Right hindlimb (tissue), 1 donor: ENCODE measurements at regions not wholly inside any gene's neighbourhood (a gene's known extent, or its start where the extent isn't known, plus 50 kb on each side); places are given as distances from the start of the nearest gene placed in this dataset.
"Not testable (repeated sequence)": the region's sequence is repeated elsewhere in the genome, so short reads cannot be mapped to it uniquely, and the experiment has no call there.

Experiments
- DNase-seq: peaks from one replicate; pipeline ENCODE4 v3.0.0-alpha.2; 2018

DNA sequence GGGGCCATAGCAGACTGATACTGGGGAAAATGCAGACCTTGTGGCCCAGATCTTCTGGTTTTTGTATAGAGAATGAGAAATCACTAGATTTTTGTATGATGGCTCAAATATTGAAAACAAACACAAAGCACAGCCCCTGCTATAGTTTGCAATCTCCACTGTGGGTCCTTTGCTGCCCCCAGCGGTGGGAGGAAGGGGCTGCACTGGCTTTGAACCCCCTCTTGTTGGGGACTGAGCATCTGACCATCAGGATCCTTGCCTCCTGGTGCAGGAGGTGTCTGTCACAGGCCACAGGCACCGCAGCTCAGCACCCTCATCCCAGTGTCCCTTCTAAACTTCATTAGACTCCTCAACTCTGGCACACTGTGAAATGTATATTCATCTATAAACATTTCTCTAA, 252.3 kb downstream of the BCL2L11 start:
- not testable (repeated sequence) for DNase-seq

DNA sequence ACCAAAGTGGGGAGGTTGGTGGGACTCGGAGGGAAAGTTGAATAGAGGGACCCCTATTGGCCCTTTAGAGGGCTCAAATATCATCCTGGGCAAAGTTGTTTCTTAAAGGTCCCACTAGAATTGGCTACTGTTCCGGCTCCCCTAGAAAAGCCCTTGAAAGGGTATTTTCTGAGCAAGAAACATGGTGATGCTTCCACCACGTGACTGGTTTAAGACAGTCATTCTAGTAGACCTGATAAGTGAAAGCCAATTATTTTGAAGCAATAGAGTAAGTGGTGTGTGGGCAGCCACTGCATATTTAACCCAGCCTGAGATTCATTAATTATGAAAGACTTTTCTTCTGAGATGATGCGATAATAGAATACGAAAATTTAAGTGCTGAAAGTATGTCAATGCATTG, 253.3 kb downstream of the BCL2L11 start:
- DNase-seq = not testable (repeated sequence)

DNA sequence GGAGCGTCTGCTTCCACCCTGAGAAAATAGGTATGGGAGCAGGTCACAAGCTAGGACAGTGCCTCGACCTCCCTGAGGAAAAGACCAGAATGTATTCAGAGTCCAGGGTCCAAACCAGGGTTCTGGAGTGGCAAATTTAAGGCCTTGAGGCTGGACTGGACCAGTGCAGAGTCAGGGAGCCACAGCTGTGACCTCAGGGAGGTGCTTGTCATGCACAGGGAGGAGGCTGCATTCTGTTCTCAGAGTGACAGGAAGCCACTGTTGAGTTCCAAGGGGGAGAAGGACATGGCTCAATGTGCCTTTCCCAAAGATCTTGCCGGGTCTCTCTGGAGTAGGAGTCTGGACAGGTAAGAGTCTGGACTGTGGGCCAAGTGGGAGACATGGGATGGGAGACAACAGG, 254.0 kb downstream of the BCL2L11 start:
- DNase-seq = not testable (repeated sequence)

DNA sequence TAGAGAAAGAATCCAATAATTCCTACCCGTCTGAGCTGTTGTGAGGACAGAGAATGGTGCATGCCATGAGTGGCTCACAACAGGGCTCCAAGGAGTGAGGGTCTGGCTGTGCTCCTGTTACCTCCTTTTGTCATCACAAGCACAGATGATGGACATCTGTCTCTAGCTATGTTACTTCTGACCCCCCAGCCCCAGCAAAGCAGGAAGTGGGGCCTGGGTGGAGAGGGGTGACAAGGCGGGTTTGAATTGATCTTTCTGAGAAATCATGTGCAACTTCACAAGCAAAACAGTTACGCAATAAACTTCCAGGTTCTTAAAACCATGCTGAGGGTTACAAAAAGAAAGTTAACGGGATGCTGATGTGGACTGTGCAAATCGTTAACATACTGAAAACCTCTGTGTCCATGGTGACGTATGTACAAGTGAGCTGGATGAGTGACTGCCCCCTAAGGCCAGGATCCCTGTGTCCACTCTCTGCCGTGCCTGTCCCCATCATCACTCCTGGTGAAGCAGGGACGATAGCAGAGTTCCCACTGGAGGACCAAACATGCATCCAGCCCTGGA, 254.7 kb downstream of the BCL2L11 start:
- not testable (repeated sequence) for DNase-seq

DNA sequence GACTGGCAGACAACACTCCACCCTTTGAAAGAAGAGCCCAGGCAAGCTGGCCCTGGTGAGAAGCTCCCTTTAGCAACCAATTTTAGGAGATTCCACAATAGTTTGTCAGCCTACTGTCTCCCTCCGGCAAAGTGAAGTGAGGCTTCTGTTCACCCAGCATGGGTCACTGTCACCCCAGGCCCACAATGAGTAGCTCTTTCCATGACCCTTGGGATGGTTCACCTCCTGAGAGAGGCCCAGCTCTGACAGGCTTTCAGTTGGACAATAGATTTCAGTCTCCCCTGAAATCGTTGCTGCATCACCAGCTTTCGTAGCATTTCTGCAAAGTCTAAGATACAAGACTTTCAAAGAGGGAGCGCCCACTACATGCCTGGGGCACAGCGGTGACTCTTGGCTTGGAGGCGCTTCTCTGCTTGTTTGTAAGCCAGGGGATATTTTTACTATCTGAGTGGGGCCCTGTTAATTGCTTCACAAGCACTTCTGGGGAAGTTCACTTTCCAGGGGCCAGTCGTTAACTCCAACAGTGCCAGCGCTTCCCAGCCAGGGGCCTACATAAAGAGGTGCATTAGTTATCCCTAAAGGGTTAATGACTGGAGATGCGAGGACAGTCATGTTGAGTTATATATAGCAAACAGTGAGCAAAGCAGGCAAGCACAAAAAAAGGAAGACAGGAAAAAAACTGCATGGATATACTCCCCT, 255.7 kb downstream of the BCL2L11 start:
- not testable (repeated sequence) for DNase-seq

DNA sequence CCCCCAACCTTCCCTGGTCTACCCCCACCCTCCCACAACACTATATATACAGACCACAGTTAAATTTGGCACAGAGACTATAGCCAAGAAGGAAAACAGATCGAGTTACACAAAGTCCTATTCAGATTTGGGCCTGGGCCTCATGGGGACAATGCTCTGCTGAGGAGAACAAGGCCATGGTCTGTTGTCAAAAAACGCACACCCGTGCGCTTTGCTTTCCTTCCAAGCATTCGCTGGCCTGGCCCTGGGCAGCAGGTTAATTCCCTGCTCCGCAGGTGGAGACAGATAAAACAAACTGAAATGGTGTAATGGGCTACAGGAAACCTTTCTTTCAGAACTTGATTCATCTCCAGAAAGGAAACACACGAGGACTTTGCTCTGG, 256.2 kb downstream of the BCL2L11 start:
- DNase-seq = peak; percentile 49

DNA sequence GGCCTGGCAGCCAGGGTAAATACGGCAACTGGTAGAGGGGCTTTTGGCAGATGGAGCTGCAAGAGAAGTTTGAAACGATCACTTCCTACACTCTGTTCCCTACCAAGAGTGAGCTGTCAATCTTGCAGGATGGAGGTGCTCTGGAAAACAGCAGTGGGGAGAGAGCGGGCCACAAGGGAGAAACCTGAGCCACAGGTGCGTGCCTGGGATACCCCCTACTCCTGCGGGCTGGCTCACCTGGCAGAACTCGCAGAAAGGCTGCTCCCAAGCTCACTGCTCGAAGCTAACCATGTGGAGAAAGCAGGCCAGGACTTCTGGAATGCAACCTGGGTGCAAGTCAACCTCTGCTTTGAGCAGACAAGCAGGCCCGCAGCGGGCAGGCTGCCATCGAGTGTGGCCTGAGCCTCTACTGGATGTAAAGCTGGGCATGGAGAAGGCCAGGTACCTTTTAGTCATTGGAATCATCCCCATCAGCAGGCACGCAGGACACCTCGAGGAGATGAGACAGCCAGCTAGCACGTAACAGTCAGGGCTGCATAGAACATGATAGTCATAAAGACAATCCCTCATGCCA, 256.8 kb downstream of the BCL2L11 start:
- DNase-seq = not testable (repeated sequence)

DNA sequence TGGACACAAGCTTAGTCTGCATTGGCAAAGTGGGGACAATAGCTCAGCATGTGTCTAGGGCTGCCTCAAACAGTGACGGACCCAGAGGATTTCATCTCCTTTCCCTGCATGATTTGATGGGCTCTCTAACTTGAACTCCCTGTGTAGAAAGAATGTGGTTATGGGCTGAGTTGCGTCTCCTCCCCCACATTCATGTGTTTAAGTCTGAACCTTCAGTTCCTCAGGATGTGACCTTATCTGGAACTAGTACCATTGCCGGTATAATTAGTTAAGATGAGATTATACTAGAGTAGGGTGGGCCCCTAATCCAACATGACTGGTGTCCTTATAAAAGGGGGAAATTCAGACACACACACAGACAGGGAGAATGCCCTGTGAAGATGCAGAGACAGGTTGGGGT, 257.6 kb downstream of the BCL2L11 start:
- not testable (repeated sequence) for DNase-seq

DNA sequence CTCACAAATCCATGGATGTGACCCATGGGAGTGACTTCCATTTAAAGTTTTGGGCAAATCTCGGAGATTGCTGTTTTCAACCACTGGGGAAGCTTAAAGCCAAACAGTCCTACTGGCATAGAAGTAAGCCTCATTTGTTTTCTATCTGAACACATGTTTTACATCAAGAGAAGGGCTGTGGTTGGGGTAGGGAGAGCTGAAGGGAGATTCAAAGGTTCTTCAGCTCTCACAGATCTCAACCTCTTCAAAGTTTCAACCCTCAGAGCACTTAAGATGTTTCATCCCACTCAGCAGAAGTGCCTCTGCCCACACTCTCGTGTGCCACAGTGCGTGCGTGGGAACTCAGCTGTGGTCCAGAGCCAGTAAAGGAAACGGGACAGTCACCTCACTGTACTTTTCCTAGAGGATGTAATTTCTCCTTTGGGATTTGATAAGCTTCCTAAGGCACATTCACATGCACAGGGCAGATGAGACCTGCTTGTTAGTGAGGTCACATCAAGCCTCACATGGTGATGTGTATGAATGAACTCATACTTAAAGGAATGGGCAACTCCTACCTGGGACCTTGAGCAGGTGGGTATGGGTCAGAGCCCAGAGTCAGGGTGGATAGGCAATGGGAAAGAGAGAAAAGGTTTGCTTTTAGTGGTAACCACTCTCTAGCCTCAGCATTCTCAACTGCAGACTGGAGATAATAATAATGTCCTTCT, 260.2 kb downstream of the BCL2L11 start:
- not testable (repeated sequence) for DNase-seq

DNA sequence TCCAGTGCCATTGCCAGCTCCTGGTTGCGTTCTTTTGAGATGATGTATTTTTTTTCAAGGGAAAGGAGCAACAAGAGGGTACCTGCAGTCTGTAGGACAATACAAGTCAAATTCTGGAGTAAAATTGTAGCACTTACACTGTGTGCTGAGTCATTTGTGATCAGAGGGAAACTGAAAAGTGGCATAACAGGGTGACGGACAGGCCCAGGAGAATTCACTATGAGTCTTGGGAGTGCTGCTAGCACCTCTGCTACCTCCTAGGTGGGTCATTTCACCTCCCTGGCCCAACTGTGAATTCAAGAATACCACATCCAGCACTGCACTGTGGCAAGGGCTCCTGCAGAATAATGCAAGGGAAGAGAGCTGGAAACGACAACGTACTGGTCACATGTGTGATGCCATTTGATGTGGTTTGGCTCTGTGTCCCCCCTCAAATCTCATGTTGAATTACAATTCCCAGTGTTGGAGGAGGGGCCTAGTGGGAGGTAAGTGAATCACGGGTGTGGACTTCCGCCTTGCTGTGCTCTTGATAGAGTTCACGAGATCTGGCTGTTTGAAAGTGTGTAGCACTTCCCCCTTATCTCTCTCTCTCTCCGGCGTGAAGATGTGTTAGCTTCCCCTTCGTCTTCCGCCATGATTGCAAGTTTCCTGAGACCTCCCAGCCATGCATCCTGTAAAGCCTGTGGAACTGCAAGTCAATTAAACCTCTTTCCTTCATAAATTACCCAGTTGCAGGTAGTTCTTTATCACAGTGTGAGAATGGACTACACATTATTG, 261.0 kb downstream of the BCL2L11 start:
- not testable (repeated sequence) for DNase-seq

DNA sequence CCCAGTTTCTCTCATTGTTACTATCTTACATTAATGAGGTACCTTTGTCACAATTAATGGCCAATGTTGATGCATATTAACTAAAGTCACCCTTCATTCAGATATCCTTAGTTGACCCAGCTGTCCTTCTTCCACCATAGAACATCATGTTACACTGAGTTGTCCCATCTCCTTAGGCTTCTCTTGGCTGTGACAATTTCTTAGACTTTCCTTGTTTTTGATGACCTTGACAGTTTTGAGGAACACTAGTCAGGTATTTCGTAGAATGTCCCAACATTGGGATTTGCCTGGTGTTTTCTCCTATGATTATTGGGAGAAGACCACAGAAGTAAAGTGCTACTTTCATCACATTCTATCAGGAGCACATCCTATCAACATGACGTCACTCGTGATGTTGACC, 261.8 kb downstream of the BCL2L11 start:
- not testable (repeated sequence) for DNase-seq

DNA sequence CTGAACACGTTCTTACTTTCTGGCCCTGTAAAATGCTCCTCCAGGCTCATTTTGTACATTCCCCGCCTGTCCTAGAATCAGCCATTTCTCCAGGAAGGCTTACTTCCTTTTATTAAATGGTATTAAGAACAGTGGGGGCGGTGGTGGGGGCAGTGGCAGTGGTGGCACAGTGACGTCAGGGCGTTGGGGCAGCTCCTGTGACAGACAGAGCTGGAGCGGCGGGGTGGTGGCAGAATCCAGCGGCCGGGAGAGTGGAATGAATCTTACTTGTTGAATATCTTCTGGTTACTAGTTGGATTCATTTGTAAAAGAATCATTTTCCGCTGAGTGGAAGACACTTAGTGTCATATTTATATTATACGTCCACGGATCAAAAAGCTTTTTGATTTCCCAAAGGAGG, 262.6 kb downstream of the BCL2L11 start:
- not testable (repeated sequence) for DNase-seq

DNA sequence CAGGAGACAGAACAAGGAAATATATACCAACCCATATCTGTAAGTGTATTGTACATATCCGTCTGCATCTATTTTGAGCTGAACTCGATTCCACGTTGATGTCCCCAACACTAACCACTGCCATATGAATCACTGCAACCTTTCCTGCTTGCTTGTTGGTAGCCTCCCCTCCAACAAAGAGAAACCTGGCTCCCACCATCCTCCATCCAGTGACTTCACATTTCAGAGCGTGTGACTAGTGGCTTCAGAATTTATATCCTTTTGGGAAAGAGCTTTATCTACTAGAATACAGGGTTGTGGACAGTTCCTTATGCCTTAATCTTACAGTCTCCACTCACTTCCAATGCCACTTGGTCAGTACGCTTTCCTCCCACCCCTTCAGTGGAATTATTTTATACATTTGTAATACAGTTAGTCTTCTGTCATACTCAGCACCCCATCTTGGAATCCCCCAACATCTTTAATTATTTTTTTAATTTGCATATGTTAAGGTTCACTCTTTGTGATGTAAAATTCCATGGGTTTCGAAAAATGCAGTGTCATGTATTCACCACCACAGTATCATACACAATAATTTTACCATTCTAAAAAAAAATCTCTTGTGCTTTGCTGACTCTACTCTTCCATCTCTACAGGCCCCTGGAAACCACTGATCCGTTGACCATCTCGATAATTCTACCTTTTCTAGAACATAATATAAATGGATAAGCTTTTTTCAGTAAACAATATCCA, 264.7 kb downstream of the BCL2L11 start:
- not testable (repeated sequence) for DNase-seq

DNA sequence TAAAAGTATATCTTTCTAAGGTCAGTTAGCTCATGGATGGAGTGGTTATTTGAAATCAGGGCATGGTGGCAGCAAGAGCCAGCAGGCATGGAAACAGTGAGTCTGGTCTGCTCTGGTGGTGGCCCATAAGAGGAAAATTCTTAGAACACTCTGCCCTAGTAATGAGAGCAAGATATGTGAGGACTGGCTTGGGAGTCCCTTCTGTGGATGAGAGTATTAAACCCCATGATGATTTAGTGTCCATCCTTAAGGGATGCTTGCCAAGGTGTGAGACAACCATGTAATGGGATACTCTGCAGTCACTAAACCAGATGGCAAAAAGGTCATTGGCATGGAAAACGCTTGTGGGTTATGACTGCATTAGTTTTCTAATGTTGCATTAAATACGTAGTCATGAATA, 269.9 kb downstream of the BCL2L11 start:
- DNase-seq = not testable (repeated sequence)

DNA sequence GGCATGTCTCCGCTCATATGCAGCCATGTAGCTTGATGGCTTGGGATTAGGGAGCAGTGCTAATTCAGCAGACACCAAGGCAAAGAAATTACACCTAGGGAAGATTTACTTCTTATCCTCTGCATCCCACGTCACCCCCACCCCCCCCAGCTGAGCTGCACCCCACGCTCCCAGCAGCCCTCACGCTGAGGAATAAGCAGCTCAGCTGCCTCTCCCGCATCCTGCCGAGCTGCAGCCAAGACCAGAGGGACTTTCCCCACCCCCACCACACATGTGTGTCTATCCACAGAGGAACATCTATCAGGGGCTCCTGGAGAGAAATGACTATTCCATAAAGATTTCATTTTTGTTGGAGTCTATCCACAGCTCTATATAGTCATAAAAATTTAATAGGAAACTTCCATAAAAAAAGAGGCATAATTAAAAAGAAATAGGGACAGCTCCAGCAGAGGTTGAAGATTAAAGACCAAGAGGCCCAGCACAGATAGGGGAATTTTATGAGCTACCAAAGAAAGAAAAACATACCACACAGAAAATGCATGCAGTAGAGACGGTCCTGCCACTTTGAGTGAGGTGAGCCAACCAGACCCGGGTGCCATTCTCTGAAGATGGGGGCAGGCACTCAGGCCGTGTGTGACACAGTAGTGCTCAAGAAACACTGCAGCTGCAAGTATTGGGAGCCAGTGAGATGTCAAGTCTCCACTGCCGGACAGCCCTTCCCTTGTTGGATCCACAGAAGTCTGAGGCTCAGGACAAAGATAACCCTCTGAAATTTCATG, 274.8 kb downstream of the BCL2L11 start:
- peak; percentile 49 for DNase-seq

DNA sequence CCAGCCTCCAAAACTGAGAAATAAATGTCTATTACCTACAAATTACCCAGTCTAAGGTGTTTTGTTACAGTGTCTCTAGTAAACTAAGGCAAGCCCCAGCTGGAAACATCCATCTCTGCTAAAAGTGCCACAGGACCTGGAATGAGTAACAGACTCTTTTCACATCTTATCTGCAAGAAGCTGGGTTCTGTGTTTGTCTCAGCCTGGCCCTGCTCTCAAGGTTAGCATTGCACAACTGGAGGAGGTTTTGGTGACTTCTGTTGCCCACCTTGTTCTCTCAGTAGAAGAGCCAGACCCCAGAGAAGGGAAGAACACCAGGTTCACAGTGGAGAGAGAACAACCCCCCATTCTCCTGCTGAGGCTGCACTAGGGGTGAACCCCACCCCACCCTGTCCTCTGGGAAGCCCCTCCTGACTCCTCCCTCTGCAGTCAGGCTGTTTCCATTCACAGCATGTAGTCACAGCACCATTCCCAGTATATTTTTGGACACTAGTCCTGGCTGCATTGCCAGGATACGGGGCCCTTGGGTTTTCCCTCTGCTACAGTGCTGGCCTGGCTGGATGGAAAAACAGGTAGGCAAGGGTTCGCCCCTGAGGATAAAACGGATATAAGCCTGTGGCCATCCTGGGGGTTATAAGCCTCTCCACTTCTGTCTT, 280.0 kb downstream of the BCL2L11 start:
- peak; percentile 21 for DNase-seq

DNA sequence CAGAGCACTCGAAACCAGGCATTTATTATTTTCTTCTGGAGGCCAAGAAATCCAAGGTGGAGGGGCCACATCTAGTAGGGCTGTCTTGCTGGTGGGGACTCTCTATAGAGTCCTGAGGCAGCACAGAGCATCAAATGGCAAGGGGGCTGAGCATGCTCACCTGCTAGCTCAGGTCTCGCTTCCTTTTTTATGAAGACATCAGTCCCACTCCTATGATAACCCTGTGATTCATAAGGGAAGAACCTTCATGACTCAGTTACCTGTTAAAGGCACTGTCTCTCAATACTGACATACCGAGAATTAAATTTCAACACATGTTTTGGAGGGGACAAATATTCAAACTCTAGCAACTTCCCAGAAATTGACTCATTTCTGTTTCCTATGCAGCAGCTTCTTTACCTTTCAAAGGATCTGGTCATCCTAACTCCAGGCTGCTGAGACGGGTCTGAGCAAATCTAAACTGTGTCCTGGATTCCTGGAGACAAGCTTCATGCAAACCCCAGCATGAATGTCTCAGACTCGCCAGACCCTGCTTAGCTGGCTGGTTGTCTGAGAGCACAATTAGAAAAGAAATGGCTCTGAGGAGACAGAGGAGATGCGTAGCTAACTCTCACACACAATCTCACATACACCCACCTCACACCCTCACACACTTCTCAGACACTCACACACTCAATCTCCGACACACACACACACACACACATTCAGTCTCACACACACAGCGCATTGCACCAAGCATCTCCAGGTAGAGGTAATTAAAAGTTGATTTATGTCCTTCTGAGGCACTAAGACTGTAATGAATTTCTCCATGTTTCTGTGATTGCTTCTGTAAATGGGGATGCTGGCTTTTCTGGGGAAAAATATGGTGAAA, 280.8 kb downstream of the BCL2L11 start:
- not testable (repeated sequence) for DNase-seq

DNA sequence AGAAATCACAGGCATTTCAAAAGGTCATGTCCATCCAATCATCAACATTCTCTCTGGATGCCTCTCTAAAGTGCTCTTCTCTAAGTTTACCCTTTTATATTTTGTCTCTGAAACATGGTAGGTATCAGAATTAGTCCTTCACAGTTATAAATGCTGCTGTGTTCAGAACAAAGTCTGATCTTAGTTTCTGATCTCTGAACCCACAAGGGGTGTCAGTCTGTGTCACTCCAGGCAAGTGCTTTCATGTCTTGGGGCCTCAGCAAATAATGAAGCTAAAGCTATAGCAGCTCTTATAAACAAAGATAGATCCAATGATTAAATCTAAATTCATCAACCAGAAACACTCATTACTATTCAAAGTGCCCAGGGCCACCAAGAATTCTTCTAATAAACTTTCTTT, 281.7 kb downstream of the BCL2L11 start:
- not testable (repeated sequence) for DNase-seq

DNA sequence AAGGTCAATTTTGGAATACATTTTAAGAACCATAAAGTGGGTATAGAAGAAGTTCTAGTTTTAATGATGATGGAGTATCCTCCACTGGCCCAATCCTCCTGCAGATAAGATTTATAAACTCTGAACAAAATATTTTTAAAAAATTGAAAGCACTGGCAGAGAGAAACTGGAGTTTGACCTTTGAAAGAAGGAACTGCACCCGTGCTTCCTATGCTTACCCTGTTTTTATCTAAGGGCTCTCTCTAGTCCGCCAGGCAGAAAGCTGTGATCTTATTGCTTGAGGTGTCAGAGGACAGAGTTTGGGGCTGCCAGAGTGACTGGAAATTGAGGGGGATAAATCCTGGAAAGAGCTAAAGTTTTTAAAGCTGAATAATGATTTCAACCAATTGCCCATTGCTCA, 282.6 kb downstream of the BCL2L11 start:
- not testable (repeated sequence) for DNase-seq

DNA sequence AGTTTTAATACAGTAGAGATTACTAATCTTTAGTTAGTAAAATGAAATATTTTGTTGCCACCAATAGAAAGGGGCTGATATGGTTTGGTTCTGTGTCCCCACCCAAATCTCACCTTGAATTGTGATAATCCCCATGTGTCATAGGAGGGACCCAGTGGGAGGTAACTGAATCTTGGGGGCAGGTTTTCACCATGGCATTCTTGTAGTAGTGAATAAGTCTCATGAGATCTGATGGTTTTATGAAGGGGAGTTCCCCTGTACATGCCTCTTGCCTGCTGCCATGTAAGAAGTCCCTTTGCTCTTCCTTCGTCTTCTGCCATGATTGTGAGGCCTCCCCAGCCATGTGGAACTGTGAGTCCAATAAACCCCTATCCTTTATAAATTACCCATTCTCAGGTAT, 285.9 kb downstream of the BCL2L11 start:
- DNase-seq = not testable (repeated sequence)
